ENCODE measurements at regions not wholly inside any gene's neighbourhood (a gene's known extent, or its start where the extent isn't known, plus 50 kb on each side); places are given as distances from the start of the nearest gene placed in this dataset.

- H2AFZ ChIP-seq (ENCODE audit: low read depth, low read length), result no peak overlapping the region
- H3K27me3 ChIP-seq (ENCODE audit: insufficient read depth, low read length), result no peaks in the 10 kb centered on the region
- H3K4me1 ChIP-seq (ENCODE audit: insufficient read depth, low read length), result no peaks in the 10 kb centered on the region
- H3K4me3 ChIP-seq (ENCODE audit: low read length), result no peak overlapping the region
- no peaks in the 10 kb centered on the region for H3K36me3 ChIP-seq (ENCODE audit: insufficient read depth, low read length)
- no peaks in the 10 kb centered on the region for H3K9me3 ChIP-seq (ENCODE audit: low read length)
Measured at GRCh38 chrX:42954880-42955279, 176.9 kb upstream of the PPP1R2C start.

GRCh38 chrX:42955349-42955748 is 177.4 kb upstream of the PPP1R2C start:
- Histone ChIP-seq H3K4me3 (ENCODE audit: low read length) (no peak overlapping the region), H3K4me1 (ENCODE audit: insufficient read depth, low read length) (no peaks in the 10 kb centered on the region), H3K36me3 (ENCODE audit: insufficient read depth, low read length) (no peaks in the 10 kb centered on the region), H3K27me3 (ENCODE audit: insufficient read depth, low read length) (no peaks in the 10 kb centered on the region), H2AFZ (ENCODE audit: low read depth, low read length) (no peak overlapping the region), H3K9me3 (ENCODE audit: low read length) (no peaks in the 10 kb centered on the region)

GRCh38 chrX:42967681-42968300 is 189.8 kb upstream of the PPP1R2C start:
- no peak overlapping the region for H2AFZ ChIP-seq (ENCODE audit: low read depth, low read length)
- H3K36me3 ChIP-seq (ENCODE audit: insufficient read depth, low read length), result no peaks in the 10 kb centered on the region
- no peaks in the 10 kb centered on the region for H3K9me3 ChIP-seq (ENCODE audit: low read length)
- H3K4me3 ChIP-seq (ENCODE audit: low read length), result no peak overlapping the region
- H3K4me1 ChIP-seq (ENCODE audit: insufficient read depth, low read length), result no peaks in the 10 kb centered on the region
- no peaks in the 10 kb centered on the region for H3K27me3 ChIP-seq (ENCODE audit: insufficient read depth, low read length)

GRCh38 chrX:42973321-42973720 is 195.4 kb upstream of the PPP1R2C start:
- H3K36me3 ChIP-seq (ENCODE audit: insufficient read depth, low read length), result no peaks in the 10 kb centered on the region
- peaks cover 3% of the 10 kb centered on the region for H3K4me1 ChIP-seq (ENCODE audit: insufficient read depth, low read length)
- no peaks in the 10 kb centered on the region for H3K9me3 ChIP-seq (ENCODE audit: low read length)
- H2AFZ ChIP-seq (ENCODE audit: low read depth, low read length), result no peak overlapping the region
- no peak overlapping the region for H3K4me3 ChIP-seq (ENCODE audit: low read length)
- no peaks in the 10 kb centered on the region for H3K27me3 ChIP-seq (ENCODE audit: insufficient read depth, low read length)

GRCh38 chrX:42975906-42976305 is 197.9 kb upstream of the PPP1R2C start:
- no peak overlapping the region for H3K4me3 ChIP-seq (ENCODE audit: low read length)
- H3K4me1 ChIP-seq (ENCODE audit: insufficient read depth, low read length), result peaks cover 3% of the 10 kb centered on the region
- no peaks in the 10 kb centered on the region for H3K9me3 ChIP-seq (ENCODE audit: low read length)
- H2AFZ ChIP-seq (ENCODE audit: low read depth, low read length), result no peak overlapping the region
- no peaks in the 10 kb centered on the region for H3K36me3 ChIP-seq (ENCODE audit: insufficient read depth, low read length)
- no peaks in the 10 kb centered on the region for H3K27me3 ChIP-seq (ENCODE audit: insufficient read depth, low read length)

- no peaks in the 10 kb centered on the region for H3K36me3 ChIP-seq (ENCODE audit: insufficient read depth, low read length)
- H2AFZ ChIP-seq (ENCODE audit: low read depth, low read length), result no peak overlapping the region
- no peaks in the 10 kb centered on the region for H3K27me3 ChIP-seq (ENCODE audit: insufficient read depth, low read length)
- H3K9me3 ChIP-seq (ENCODE audit: low read length), result no peaks in the 10 kb centered on the region
- no peak overlapping the region for H3K4me3 ChIP-seq (ENCODE audit: low read length)
- peaks cover 3% of the 10 kb centered on the region for H3K4me1 ChIP-seq (ENCODE audit: insufficient read depth, low read length)
Measured at GRCh38 chrX:42976746-42977366, 198.9 kb upstream of the PPP1R2C start.

- Histone ChIP-seq H3K4me3 (ENCODE audit: low read length) (no peak overlapping the region), H3K9me3 (ENCODE audit: low read length) (no peaks in the 10 kb centered on the region), H3K4me1 (ENCODE audit: insufficient read depth, low read length) (peaks cover 3% of the 10 kb centered on the region)
Measured at GRCh38 chrX:42978655-42979379, 200.9 kb upstream of the PPP1R2C start.

GRCh38 chrX:42988700-42989099 is 210.7 kb upstream of the PPP1R2C start:
- H2AFZ ChIP-seq (ENCODE audit: low read depth, low read length), result no peak overlapping the region
- no peaks in the 10 kb centered on the region for H3K4me1 ChIP-seq (ENCODE audit: insufficient read depth, low read length)
- no peak overlapping the region for H3K4me3 ChIP-seq (ENCODE audit: low read length)

More at GRCh38 chrX:42978655-42979379, 200.9 kb upstream of the PPP1R2C start:
- no peaks in the 10 kb centered on the region for H3K36me3 ChIP-seq (ENCODE audit: insufficient read depth, low read length)
- no peaks in the 10 kb centered on the region for H3K27me3 ChIP-seq (ENCODE audit: insufficient read depth, low read length)
- H2AFZ ChIP-seq (ENCODE audit: low read depth, low read length), result no peak overlapping the region

GRCh38 chrX:42992199-42992943 is 214.4 kb upstream of the PPP1R2C start:
- Histone ChIP-seq H3K27me3 (ENCODE audit: insufficient read depth, low read length) (no peaks in the 10 kb centered on the region), H3K4me3 (ENCODE audit: low read length) (no peak overlapping the region), H3K36me3 (ENCODE audit: insufficient read depth, low read length) (no peaks in the 10 kb centered on the region), H3K9me3 (ENCODE audit: low read length) (no peaks in the 10 kb centered on the region), H2AFZ (ENCODE audit: low read depth, low read length) (no peak overlapping the region), H3K4me1 (ENCODE audit: insufficient read depth, low read length) (no peaks in the 10 kb centered on the region)

More at GRCh38 chrX:42988700-42989099, 210.7 kb upstream of the PPP1R2C start:
- Histone ChIP-seq H3K9me3 (ENCODE audit: low read length) (no peaks in the 10 kb centered on the region), H3K36me3 (ENCODE audit: insufficient read depth, low read length) (no peaks in the 10 kb centered on the region), H3K27me3 (ENCODE audit: insufficient read depth, low read length) (no peaks in the 10 kb centered on the region)

- no peak overlapping the region for H3K4me3 ChIP-seq (ENCODE audit: low read length)
Measured at GRCh38 chrX:42996861-42997260, 218.9 kb upstream of the PPP1R2C start.

GRCh38 chrX:43000121-43000520 is 222.2 kb upstream of the PPP1R2C start:
- no peak overlapping the region for H2AFZ ChIP-seq (ENCODE audit: low read depth, low read length)
- no peaks in the 10 kb centered on the region for H3K36me3 ChIP-seq (ENCODE audit: insufficient read depth, low read length)
- H3K4me3 ChIP-seq (ENCODE audit: low read length), result no peak overlapping the region
- H3K4me1 ChIP-seq (ENCODE audit: insufficient read depth, low read length), result no peaks in the 10 kb centered on the region
- H3K9me3 ChIP-seq (ENCODE audit: low read length), result no peaks in the 10 kb centered on the region
- no peaks in the 10 kb centered on the region for H3K27me3 ChIP-seq (ENCODE audit: insufficient read depth, low read length)

More at GRCh38 chrX:42996861-42997260, 218.9 kb upstream of the PPP1R2C start:
- Histone ChIP-seq H3K9me3 (ENCODE audit: low read length) (no peaks in the 10 kb centered on the region), H3K36me3 (ENCODE audit: insufficient read depth, low read length) (no peaks in the 10 kb centered on the region), H2AFZ (ENCODE audit: low read depth, low read length) (no peak overlapping the region), H3K27me3 (ENCODE audit: insufficient read depth, low read length) (no peaks in the 10 kb centered on the region), H3K4me1 (ENCODE audit: insufficient read depth, low read length) (no peaks in the 10 kb centered on the region)

- Histone ChIP-seq H2AFZ (ENCODE audit: low read depth, low read length) (no peak overlapping the region), H3K9me3 (ENCODE audit: low read length) (no peaks in the 10 kb centered on the region), H3K27me3 (ENCODE audit: insufficient read depth, low read length) (no peaks in the 10 kb centered on the region), H3K4me1 (ENCODE audit: insufficient read depth, low read length) (no peaks in the 10 kb centered on the region), H3K4me3 (ENCODE audit: low read length) (no peak overlapping the region), H3K36me3 (ENCODE audit: insufficient read depth, low read length) (no peaks in the 10 kb centered on the region)
Measured at GRCh38 chrX:43002526-43003203, 224.7 kb upstream of the PPP1R2C start.

All from neuron (in vitro differentiated cells).